Dedifferentiated amniotic fluid mesenchymal stem cell (primary cell): ENCODE measurements at regions not wholly inside any gene's neighbourhood (a gene's known extent, or its start where the extent isn't known, plus 50 kb on each side); places are given as distances from the start of the nearest gene placed in this dataset.

ENCODE experiments used
- DNase-seq: peaks from one replicate; pipeline ENCODE4 v3.0.0-alpha.2; 2016; ENCODE audit errors: extremely low spot score

DNA sequence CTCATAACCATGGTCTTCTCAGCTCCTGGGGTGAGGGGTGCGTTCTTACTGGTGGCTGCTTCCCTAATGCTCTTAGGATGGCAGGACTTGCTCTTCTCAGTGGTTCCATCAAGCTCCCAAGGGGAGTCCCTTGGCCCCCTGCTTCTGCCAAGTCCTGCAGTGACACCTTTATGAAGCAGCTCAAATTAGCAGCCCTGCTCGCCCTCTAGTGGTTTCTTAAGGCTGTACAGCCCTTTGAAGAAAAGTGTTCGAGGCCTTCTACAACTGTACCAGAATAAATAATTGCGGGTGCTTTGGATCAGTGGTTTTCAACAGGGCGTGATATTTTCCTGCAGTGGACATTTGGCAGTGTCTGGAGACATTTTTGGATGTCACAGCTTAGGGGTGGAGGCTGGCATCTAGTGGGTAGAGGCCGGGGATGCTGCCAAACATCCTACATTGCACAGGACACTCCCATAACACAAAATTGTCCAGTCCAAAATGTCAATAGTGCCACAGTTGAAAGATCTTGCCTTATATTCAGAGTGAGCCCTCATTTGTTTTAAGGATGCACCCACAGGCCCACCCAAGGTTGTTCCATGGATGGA lies 204.7 kb upstream of the S100G start:
- peak; percentile 38 for DNase-seq

DNA sequence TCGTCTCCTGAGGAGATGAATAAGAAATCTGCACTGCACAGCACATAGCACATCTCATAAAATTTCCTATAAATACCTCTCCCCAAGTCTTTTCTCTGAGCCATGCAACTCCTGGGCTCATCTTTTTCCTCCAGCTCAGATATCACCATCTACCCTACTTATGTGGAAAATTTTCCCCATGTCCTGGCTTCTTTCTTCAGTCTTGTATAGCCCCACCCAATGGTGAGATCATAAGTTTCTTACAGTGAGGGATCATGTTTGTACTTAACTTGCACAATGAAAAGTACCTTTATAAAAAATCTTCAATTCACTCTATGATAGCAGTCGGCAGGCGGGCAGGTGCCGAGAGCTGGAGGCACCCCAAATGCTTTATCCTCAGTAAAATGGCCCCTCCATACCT lies 198.6 kb upstream of the S100G start:
- DNase-seq, result no peak

DNA sequence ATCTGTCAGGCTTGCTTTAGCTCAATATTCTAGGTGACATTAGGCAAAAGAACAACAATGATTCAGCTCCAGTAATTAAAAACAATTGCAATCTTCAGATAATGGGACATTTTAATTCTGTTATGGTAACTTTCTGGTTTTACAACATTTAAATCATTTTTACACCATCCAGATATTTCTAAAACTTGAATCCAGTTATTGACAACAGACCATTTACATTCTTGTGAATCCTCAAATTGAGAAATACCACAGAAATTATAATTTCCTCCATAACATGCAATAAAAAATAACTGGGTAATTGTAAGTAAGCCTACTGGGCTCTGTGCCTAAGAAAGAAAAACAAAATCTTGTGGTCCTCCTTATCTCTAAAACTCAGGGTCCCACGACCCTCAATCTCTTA lies 195.0 kb upstream of the S100G start:
- DNase-seq, result no peak

DNA sequence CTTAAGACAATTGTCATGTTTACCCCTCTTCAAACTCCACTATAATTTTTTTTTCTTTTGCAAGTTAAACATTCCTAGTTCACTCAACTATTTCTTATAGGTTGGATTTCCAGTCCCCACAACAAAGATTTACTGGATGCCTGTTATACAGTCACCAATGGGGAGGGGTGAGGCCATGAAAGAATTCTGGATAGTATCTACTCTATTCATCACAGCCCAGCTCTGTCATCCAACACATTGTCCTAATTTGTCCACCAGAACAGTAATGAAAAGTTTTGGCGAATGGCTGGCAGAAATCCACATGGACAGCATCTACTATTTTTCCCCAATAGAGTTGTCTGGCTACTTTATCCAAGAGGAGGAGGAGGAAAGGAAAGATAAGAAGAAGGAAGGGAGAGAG lies 192.7 kb upstream of the S100G start:
- no peak for DNase-seq

DNA sequence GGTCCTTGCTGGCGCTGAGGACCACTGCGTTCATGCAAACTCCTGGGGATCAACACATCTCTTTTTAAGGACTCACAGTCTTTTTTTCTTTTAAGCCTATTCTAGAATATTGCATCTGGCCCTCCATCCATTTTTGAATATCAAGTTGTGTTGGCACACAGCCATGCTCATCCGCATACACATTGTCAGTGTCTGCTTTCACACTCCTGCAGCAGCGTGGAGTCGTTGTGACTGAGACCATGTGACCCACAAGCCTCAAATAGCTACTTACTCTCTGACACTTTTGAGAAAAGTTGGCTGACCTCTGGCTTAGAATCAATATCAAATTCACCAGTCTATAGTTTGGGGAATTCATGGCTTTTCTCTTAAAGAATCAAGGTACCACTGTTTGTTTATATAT lies 191.8 kb upstream of the S100G start:
- no peak for DNase-seq

DNA sequence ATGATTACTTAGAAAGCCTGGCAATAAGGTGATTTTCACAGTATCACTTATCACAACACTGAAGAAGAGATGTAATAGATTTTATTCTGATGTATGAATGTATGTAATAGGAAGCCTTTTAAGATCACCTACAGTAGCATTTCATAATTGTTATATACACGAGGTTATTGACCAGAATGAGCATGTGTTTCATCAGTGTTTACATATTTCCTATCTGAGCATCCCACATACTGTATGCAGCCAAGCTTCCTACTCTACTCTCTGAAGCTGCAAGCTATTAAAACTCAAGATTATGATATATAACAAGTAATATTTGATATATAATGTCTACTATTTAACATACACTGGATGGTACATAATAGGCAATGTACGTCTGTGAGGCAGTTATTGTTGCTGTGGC lies 190.9 kb upstream of the S100G start:
- DNase-seq, result no peak

DNA sequence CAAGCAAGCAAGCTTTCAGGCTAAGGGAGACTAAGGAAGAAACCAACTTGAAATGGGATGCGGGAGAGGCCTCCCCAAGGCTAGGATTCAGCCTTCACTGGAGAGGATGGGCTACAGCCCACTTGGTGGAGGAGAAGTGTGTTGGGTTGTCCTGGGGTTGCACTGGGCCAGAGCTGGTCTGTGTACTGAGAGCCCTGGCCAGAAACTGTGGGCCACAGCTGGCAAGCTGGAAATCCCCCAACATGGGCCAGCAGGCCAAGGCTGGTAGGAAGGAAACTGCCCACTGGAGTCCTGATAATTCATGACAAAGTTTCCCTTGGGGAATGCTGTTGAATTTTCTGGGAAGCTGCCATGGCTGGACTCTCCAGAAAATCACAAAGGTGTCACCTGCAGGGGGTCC lies 188.0 kb upstream of the S100G start:
- no peak for DNase-seq

DNA sequence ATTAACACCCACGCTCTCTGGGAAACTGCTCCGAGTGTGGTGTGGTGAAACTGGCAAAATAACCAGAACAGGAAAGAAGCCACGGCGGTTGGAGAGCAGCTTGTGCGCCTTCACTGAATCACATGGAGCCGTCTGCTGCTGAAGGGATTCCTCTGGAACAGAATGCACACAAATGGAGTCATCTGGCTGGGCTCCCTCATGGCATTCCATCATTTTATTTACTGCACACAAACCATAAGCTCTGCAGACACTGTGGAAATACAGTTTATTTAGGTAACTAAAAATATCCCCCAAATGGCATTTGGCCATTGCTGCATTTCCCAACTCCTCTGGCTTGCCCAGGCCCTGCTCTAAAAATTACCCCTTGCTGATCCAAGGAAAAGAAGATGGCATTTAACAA lies 187.0 kb upstream of the S100G start:
- DNase-seq, result no peak

DNA sequence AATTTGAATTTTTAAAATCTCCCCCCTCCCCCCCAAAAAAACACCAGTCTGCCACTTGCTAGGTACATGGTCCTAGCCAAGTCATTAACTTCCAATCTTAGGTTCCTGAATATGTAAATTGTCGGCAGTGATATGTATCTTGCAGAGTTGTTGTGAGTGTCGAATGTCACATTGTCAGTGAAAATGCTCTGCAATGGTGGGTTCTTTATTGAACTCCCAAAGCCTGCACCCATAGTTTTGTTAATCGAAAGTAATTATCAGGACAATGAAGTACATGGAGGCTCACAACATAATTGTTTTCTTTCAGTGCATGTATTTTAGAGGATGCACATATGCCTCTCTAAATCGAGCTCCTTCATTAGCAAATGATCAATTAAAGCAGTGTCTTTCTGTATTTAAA lies 185.6 kb upstream of the S100G start:
- no peak for DNase-seq

DNA sequence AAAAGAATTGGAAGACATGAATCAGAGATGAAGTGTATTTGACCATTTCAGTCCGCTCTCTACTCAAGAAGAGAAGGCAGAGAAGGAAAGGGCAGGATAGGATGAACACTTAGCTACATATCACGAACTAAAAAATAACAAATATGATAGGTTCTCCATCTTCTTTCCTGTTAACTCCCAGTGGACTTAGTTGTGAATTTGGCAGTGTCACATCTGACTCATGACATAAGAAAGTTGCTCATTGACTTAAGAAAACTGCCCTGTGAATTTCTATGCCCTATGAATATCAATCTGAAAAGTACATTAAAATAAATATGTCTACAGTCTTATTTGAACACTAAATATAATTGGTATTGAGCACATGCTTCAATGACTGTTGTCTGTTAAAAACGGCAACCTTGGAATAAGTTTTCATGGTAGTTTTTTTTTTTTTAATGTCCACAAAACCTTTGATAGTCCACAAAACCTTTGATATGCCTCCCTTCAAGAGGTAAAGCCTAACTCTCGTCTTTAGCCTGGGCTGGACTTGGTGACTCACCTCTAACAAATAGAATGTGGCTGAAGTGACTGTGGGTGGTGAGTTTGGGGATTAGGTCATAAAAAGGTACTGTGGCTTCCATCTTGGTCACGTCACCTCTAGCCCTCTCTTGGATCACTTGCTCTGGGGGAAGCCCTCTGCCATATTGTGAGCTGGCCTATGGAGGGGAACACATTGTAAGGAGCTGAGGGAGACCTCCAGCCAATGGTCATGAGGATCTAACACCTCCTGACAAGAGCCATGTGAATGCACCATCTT lies 184.7 kb upstream of the S100G start:
- no peak for DNase-seq

DNA sequence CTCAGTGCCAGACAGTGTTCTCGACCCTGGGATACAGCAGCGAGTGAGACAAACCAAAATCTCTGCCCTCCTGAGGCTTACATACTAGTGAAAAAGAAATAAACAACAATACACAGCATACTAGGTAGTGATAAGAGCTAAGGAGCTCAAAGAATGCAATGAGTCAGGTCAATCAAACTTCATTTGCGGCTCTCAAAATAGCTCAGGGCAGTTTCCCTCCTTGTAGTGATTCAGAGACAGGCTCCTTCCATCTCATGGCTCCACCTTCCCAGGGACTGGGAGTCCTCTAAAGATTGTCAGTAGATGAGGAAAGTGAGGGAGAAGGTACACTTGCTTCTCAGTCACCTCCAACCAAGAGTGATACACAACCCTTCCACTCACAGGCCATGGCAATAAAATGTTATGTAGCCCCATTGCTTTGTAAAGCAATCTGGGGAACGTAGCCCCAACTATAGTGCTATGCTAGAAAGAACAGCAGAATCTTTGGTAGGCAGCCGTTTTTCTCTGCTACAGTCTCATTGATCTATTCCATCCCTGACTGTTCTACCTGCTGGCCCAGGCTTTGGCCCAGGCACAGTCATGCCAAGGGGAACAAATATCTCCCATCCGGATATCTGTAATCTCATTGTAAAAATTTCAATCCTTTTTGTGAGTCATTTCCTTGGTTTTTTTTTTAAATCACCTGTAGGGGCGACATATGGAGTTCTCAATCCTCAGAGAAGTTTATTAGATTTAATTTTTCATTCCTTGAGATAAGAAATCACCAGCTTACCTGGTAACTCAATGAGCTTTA lies 183.1 kb upstream of the S100G start:
- DNase-seq, result no peak

DNA sequence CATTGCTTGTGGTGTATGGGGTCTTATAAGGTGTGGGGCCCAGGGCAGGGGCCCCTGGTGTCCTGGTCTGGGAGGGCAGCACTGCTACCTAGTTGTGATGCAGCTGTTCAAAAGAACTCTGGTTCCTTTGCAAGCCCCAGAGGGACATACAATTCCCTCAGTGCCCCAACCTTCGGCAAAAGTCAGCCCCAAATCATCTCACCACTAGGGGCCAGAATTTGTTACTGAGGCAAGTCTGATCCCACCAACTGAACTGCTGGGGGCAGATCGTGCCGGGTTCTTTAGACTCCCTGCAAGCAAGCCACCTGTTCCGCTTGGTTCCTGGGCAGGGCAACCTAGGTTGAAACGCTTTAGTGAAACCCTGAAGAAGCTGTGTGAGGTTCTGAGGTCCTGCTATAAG lies 180.1 kb upstream of the S100G start:
- DNase-seq, result no peak

DNA sequence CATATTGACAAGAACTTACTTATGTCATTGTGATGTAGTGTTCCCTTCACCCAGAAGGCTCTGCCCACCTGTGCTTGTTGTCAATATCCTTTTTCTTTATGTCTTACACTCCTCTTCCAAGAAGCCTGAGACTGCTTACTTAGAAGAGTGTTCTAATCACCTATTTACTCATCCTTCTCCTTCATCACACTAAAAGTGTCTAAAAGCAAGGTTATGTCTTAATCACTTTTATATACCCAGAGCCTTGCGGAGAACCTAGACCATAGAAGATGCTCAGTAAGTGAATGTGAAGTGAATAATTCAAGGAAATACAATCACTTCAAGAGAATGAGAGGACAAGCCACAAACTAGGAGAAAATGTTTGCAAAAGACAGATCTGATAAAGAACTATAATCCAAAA lies 177.6 kb upstream of the S100G start:
- no peak for DNase-seq

DNA sequence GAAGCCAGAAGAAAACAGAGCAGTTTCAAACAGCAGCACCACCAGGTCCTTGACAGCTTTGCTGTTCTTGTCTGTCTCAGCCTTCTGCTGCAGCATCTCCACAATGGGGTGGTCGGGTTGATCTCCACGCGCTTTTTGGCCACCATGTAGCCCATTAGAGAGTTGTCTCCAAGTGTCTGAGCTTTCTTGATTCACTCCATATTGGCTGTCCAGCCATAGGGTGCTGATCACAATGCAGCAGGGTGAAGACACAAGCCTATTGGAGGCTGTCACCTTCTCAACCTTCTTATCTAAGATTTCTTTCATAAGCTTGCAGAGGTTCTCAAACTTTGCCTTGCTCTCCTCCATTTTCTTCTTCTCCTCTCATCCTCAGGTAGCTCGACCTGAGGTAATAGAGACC lies 175.4 kb upstream of the S100G start:
- DNase-seq, result no peak

DNA sequence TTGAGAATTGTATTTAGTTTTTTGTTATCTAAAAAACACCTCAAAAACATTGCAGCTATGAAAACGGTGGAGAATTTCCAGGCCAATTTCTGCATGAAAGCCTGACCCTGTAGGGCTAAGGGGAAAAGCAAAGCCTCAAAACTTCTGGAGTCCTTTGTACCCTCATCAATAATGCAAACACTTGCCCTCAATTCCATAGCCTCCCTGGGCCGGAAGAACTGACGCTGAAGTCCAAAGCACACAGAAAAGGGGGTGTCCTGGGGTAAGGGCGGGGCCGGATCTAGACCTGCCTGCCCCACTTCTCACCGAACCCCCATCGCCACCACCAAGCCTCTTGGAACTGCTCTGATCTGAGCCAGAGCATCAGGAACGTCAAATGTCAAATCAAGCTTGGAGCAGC lies 173.9 kb upstream of the S100G start:
- DNase-seq, result no peak

DNA sequence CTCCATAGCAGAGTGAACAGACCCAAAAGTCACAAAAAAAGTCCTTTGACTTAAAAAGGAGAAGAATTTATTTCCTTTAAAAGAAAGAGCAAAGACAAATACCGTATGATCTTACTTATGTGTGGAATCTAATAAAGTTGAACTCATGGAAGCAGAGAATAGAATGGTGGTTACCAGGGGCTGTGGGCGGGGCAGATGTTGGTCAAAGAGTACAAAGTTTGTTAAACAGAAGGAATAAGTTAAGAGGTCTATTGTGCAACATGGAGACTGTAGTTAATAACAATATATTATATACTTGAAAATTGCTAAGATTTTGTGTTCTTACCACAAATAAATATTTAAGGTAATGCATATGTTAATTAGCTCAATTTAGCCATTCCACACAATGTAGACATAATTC lies 173.3 kb upstream of the S100G start:
- no peak for DNase-seq

DNA sequence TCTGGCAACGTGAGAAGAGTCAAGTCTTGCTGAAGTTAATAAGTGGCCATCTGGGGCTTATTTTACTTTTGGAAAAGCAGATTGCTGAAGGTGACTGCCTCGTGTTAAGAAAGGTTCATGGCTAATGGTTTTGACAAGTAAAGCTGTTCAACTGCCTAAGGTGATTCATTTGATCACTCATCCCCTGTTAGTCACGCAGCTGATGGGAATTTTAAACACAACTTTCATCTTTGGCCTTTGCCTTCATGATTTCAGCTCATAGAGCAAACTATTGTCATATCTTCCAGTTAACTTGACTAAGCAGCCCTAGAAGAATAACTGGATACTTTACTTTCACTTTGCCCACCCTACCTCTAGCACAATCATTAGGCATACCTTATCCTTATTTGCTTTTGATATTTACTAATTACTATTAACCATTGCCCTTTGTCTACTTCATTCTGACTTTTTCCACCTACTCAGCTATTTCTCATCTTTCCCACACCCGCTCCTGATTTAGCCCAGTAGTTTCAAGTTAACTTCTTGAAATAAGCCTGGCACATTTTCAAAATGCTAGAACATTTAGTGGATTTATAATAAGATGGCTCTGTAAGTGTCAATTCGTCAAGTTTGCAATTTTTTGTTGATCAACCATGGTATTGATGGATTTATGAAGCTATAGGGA lies 170.6 kb upstream of the S100G start:
- DNase-seq, result no peak

DNA sequence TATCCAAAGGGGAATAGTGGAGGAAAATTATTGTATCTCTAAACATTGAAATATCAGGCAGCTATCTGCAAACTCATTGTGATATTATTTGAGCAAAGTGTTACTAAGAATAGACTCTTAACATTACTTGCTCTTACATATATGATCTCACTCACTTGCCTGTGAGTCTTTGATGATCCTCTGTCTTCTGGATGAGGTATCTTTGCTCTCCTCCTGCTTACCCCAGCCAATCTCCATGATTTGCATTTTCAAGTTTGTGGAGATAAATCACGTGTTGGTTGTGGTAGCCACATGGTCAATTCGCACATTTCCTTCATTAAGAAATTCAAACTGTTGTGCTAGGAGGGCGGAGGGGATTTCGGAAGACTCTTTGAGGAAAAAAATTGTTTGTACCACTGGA lies 169.9 kb upstream of the S100G start:
- no peak for DNase-seq

DNA sequence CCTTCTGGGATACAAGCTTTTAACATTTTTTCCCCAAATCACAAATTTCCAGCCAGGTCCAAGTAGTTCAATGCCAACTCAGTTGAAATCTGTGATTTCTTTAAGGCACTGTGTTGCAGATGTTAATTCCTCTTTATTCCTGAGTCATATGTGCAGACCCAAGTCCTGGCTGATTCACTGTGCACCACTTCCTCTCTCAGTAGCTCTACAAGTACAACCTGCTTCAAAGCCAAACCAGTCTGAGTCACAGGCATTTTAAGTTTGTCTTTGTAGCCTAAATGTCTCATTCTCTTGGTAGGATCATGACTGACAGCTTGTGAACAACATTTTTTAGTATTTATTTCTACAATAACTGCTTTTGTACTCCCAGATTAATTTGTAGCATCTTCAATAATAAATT lies 165.6 kb upstream of the S100G start:
- DNase-seq, result peak; percentile 43

DNA sequence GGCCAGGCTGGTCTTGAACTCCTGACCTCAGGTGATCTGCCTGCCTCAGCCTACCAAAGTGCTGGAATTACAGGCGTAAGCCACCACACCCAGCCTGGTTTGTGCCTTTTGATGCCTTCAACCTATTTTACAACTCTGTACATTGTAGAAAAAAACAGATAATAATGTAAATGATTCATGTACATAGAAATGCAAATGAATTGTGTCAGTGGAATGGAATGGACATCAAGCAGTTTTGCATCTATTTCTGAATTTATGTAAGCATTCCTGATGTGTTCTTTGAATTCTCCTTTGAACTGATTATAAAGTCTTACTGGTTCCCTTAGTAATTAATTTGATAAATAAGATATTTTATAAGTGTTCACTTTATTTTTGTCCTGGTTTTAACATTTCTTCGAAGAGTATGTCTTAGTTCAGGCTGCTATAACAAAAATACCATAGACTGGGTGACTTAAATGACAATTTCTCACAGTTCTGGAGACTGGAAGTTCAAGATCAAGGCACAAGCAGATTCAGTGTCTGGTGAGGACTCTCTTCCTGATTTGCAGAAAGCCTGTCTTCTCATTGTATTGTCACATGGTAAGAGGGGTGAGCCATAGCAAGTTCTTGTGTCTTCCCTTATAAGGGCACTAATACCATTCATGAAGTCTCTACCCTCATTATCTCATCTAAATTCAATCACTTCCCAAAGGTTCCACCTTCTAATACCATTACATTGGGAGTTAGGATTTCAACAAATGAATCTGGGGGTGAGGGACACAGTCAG lies 162.2 kb upstream of the S100G start:
- no peak for DNase-seq

DNA sequence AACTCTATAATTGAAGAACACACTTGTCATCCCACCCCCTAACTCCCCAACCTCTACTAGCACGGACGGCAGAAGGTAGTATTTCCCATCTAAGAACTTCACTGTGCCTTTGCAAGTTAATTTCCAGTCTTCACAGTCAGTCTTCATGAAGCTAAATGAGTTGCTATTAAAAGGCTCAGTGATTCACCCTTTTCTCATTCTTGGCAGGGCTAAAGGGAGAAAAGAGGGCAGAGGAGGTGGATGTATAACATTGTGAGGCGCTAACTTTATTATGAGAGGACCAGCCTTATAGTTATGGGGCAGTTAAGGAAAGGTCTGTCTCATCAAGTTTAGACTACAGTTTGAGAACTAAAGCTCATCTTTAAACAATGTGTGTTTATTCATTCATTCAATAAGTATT lies 161.0 kb upstream of the S100G start:
- no peak for DNase-seq

DNA sequence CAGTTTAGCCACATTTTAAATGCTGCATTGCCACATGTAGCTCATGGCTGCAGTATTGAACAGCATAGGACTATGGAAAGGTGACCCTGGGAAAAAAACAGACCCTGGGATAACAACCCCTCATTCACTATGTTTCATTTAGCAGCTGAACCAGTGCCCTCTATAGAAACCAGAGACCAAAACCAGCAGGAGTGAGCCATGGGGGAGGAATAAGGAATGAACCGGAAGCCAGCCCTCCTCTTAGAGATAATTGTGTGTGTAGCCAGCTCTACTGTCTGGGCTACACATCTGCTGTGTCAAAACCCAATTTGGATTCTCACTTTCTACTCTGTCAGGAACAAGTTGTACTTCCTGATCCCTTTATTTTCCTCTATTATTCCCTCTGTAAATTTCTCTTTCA lies 158.5 kb upstream of the S100G start:
- no peak for DNase-seq
